Cardiac fibroblast (primary cell): ENCODE measurements at regions not wholly inside any gene's neighbourhood (a gene's known extent, or its start where the extent isn't known, plus 50 kb on each side); places are given as distances from the start of the nearest gene placed in this dataset.
"Not testable (repeated sequence)": the region's sequence is repeated elsewhere in the genome, so short reads cannot be mapped to it uniquely, and the experiment has no call there.

ENCODE experiments used
- DNase-seq, 2 donors: peaks; one replicate each; pipeline versions ENCODE4 v3.0.0 to v3.0.0-alpha.2; 2010; ENCODE audit warnings: low read depth in 2 of 2
- H3K4me3 ChIP-seq, 2 donors: replicated peaks in 1 of 2; 1 replicate in 1 of 2; 2 replicates in 1 of 2; pipeline ENCODE4 v1.5.1; 2011; ENCODE audit warnings: low read depth in 2 of 2, low read length in 2 of 2, mild to moderate bottlenecking in 2 of 2, moderate library complexity in 1 of 2

GRCh38 chr11:3519841-3520240, 122.0 kb downstream of the ART5 start:
- H3K4me3 ChIP-seq, DNase-seq: not testable (repeated sequence)

GRCh38 chr11:3516934-3517567, 124.7 kb downstream of the ART5 start:
- not testable (repeated sequence) for DNase-seq, H3K4me3 ChIP-seq

- not testable (repeated sequence) for H3K4me3 ChIP-seq, DNase-seq
Observed at GRCh38 chr11:3516345-3516933, 125.4 kb downstream of the ART5 start.

- not testable (repeated sequence) for H3K4me3 ChIP-seq, DNase-seq
Observed at GRCh38 chr11:3514635-3515424, 127.0 kb downstream of the ART5 start.

- not testable (repeated sequence) for H3K4me3 ChIP-seq, DNase-seq
Observed at GRCh38 chr11:3513311-3513710, 128.5 kb downstream of the ART5 start.

GRCh38 chr11:3512751-3513150, 129.0 kb downstream of the ART5 start:
- not testable (repeated sequence) for DNase-seq, H3K4me3 ChIP-seq

- peak in 1 of 2 donors; percentile 0 for DNase-seq
- H3K4me3 ChIP-seq, result not testable (repeated sequence)
Observed at GRCh38 chr11:3512133-3512703, 129.6 kb downstream of the ART5 start.

- DNase-seq, H3K4me3 ChIP-seq: not testable (repeated sequence)
Observed at GRCh38 chr11:3511416-3512132, 130.2 kb downstream of the ART5 start.

GRCh38 chr11:3509563-3509962, 130.6 kb upstream of the ZNF195 start:
- H3K4me3 ChIP-seq, DNase-seq: not testable (repeated sequence)

- not testable (repeated sequence) for DNase-seq, H3K4me3 ChIP-seq
Observed at GRCh38 chr11:3499198-3499597, 120.3 kb upstream of the ZNF195 start.

- DNase-seq, H3K4me3 ChIP-seq: not testable (repeated sequence)
Observed at GRCh38 chr11:3498356-3498755, 119.4 kb upstream of the ZNF195 start.

- not testable (repeated sequence) for DNase-seq
Observed at GRCh38 chr11:3493152-3493551, 114.2 kb upstream of the ZNF195 start.

GRCh38 chr11:3488003-3488402, 109.1 kb upstream of the ZNF195 start:
- H3K4me3 ChIP-seq, DNase-seq: not testable (repeated sequence)

More at GRCh38 chr11:3493152-3493551, 114.2 kb upstream of the ZNF195 start:
- H3K4me3 ChIP-seq, result not testable (repeated sequence)

GRCh38 chr11:3485737-3486136, 106.8 kb upstream of the ZNF195 start:
- DNase-seq, H3K4me3 ChIP-seq: not testable (repeated sequence)

- not testable (repeated sequence) for DNase-seq, H3K4me3 ChIP-seq
Observed at GRCh38 chr11:3476937-3477885, 98.3 kb upstream of the ZNF195 start.
